Liver (tissue), 3 donors: ENCODE measurements at regions not wholly inside any gene's neighbourhood (a gene's known extent, or its start where the extent isn't known, plus 50 kb on each side); places are given as distances from the start of the nearest gene placed in this dataset.

Source experiments
- FOXA1 ChIP-seq: IDR thresholded peaks from 2 replicates; pipeline ENCODE4 v1.6.1; 2016; ENCODE audit warnings: antibody characterized with exemption
- GABPA ChIP-seq, 2 donors: IDR thresholded peaks in 1 of 2; conservative IDR thresholded peaks in 1 of 2; 2 replicates each; pipeline ENCODE4 v1.6.1; 2016; ENCODE audit warnings: antibody characterized with exemption in 2 of 2, mild to moderate bottlenecking in 1 of 2, moderate library complexity in 1 of 2
- HNF4G ChIP-seq: IDR thresholded peaks from 2 replicates; pipeline ENCODE4 v1.6.1; 2016; ENCODE audit warnings: antibody characterized with exemption
- RAD21 ChIP-seq, 2 donors: IDR thresholded peaks; 2 replicates each; pipeline ENCODE4 v1.6.1; 2016; ENCODE audit warnings: antibody characterized with exemption in 2 of 2, mild to moderate bottlenecking in 2 of 2
- SP1 ChIP-seq: IDR thresholded peaks from 2 replicates; pipeline ENCODE4 v1.6.1; 2018; ENCODE audit warnings: antibody characterized with exemption, mild to moderate bottlenecking
- TF ChIP-seq, protein P1 (sequence below): IDR thresholded peaks from 2 replicates; pipeline ENCODE4 v1.6.1; 2016; ENCODE audit warnings: antibody characterized with exemption
- TF ChIP-seq, protein P2 (sequence below): fragments of 150-350 bp; IDR thresholded peaks from 2 replicates; pipeline ENCODE4 v1.5.1; 2017; ENCODE audit warnings: improper control_type of control experiment, low read depth, low read length; ENCODE audit not compliant: missing input control
- TF ChIP-seq, protein P3 (sequence below): IDR thresholded peaks from 2 replicates; pipeline ENCODE4 v1.6.1; 2016; ENCODE audit warnings: antibody characterized with exemption, mild to moderate bottlenecking
- TF ChIP-seq, protein P4 (sequence below): IDR thresholded peaks from 2 replicates; pipeline ENCODE4 v1.6.1; 2016; ENCODE audit warnings: antibody characterized with exemption
- TF ChIP-seq, protein P5 (sequence below): IDR thresholded peaks from 2 replicates; pipeline ENCODE4 v1.6.1; 2016; ENCODE audit warnings: antibody characterized with exemption
- donor health status: healthy.
- donor health status: healthy.

DNA sequence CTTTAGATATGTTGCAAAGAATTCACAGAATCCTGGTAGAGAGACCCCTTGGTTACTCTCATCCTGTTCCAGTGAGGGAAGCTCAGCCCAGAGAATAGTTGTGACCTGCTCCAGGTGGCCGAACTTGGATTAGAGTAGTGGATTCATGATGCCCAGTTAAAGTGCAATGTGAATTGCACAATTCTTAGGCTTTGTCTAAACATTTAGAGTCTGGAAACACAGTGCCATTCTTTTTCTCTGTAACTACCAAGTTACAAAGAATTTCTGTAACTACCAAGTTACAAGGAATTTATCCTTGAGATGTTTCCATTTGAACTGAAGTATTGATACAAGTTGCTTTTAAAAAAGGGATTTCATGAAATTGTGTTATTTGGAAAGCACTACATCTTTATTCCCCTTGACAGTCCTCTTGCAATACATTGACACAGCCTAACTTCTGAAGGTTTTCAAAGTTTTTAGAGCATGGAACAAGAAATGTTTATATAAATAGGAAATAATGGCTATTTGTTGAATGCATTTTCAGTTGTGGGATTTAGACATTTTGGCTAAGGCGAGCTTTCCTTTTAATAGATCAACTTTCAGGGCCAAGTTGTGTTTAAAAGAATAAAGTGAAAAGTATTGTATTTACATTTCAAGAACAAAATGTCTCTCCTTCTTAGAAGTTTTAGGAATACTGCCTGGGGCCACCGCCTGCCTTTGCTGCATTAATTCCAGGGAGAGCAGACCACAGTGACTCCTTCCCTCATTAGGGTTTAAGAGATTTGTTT lies 315.0 kb downstream of the LPIN1 start:
- TF ChIP-seq, protein P1, sequence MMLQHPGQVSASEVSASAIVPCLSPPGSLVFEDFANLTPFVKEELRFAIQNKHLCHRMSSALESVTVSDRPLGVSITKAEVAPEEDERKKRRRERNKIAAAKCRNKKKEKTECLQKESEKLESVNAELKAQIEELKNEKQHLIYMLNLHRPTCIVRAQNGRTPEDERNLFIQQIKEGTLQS: no peak
- TF ChIP-seq GABPA (IDR thresholded peaks at IDR 0.05 in 1 of 2, conservative IDR thresholded peaks at IDR 0.05 in 1 of 2): no peak
- TF ChIP-seq, protein P2, sequence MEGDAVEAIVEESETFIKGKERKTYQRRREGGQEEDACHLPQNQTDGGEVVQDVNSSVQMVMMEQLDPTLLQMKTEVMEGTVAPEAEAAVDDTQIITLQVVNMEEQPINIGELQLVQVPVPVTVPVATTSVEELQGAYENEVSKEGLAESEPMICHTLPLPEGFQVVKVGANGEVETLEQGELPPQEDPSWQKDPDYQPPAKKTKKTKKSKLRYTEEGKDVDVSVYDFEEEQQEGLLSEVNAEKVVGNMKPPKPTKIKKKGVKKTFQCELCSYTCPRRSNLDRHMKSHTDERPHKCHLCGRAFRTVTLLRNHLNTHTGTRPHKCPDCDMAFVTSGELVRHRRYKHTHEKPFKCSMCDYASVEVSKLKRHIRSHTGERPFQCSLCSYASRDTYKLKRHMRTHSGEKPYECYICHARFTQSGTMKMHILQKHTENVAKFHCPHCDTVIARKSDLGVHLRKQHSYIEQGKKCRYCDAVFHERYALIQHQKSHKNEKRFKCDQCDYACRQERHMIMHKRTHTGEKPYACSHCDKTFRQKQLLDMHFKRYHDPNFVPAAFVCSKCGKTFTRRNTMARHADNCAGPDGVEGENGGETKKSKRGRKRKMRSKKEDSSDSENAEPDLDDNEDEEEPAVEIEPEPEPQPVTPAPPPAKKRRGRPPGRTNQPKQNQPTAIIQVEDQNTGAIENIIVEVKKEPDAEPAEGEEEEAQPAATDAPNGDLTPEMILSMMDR: no peak
- no peak for TF ChIP-seq FOXA1
- TF ChIP-seq SP1: no peak
- TF ChIP-seq, protein P3, sequence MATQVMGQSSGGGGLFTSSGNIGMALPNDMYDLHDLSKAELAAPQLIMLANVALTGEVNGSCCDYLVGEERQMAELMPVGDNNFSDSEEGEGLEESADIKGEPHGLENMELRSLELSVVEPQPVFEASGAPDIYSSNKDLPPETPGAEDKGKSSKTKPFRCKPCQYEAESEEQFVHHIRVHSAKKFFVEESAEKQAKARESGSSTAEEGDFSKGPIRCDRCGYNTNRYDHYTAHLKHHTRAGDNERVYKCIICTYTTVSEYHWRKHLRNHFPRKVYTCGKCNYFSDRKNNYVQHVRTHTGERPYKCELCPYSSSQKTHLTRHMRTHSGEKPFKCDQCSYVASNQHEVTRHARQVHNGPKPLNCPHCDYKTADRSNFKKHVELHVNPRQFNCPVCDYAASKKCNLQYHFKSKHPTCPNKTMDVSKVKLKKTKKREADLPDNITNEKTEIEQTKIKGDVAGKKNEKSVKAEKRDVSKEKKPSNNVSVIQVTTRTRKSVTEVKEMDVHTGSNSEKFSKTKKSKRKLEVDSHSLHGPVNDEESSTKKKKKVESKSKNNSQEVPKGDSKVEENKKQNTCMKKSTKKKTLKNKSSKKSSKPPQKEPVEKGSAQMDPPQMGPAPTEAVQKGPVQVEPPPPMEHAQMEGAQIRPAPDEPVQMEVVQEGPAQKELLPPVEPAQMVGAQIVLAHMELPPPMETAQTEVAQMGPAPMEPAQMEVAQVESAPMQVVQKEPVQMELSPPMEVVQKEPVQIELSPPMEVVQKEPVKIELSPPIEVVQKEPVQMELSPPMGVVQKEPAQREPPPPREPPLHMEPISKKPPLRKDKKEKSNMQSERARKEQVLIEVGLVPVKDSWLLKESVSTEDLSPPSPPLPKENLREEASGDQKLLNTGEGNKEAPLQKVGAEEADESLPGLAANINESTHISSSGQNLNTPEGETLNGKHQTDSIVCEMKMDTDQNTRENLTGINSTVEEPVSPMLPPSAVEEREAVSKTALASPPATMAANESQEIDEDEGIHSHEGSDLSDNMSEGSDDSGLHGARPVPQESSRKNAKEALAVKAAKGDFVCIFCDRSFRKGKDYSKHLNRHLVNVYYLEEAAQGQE: no peak
- TF ChIP-seq, protein P4, sequence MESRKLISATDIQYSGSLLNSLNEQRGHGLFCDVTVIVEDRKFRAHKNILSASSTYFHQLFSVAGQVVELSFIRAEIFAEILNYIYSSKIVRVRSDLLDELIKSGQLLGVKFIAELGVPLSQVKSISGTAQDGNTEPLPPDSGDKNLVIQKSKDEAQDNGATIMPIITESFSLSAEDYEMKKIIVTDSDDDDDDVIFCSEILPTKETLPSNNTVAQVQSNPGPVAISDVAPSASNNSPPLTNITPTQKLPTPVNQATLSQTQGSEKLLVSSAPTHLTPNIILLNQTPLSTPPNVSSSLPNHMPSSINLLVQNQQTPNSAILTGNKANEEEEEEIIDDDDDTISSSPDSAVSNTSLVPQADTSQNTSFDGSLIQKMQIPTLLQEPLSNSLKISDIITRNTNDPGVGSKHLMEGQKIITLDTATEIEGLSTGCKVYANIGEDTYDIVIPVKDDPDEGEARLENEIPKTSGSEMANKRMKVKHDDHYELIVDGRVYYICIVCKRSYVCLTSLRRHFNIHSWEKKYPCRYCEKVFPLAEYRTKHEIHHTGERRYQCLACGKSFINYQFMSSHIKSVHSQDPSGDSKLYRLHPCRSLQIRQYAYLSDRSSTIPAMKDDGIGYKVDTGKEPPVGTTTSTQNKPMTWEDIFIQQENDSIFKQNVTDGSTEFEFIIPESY: no peak
- TF ChIP-seq, protein P5, sequence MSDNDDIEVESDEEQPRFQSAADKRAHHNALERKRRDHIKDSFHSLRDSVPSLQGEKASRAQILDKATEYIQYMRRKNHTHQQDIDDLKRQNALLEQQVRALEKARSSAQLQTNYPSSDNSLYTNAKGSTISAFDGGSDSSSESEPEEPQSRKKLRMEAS: no peak
- TF ChIP-seq RAD21 (IDR thresholded peaks at IDR 0.05): no peak
- TF ChIP-seq HNF4G: no peak
